MM.1S (cell line): ENCODE measurements at regions not wholly inside any gene's neighbourhood (a gene's known extent, or its start where the extent isn't known, plus 50 kb on each side); places are given as distances from the start of the nearest gene placed in this dataset.

Experiments
- DNase-seq: peaks from one replicate; pipeline ENCODE4 v3.0.0-alpha.2; 2015
- H2AFZ ChIP-seq: fragments of 300-600 bp; sonication (generic); 2 replicates; pipeline ENCODE4 v1.6.0; 2016; ENCODE audit warnings: antibody characterized with exemption, low read length
- H3F3A ChIP-seq: fragments of 300-600 bp; sonication (generic); 2 replicates; pipeline ENCODE4 v1.6.1; 2016; ENCODE audit warnings: mild to moderate bottlenecking, antibody characterized with exemption, low read length, moderate library complexity, mixed read lengths; ENCODE audit not compliant: insufficient read depth
- H3K27ac ChIP-seq: fragments of 300-600 bp; sonication (generic); 2 replicates; pipeline ENCODE4 v1.5.1; 2016; ENCODE audit warnings: mild to moderate bottlenecking, low read length
- H3K27me3 ChIP-seq: fragments of 300-600 bp; sonication (generic); replicated peaks from 2 replicates; pipeline ENCODE4 v1.6.0; 2016; ENCODE audit warnings: low read length; ENCODE audit not compliant: insufficient read depth
- H3K36me3 ChIP-seq: fragments of 300-600 bp; sonication (generic); replicated peaks from 2 replicates; pipeline ENCODE4 v1.6.1; 2016; ENCODE audit warnings: mild to moderate bottlenecking, low read length, mixed read lengths; ENCODE audit not compliant: insufficient read depth
- H3K4me1 ChIP-seq: fragments of 300-600 bp; sonication (generic); 2 replicates; pipeline ENCODE4 v1.6.1; 2016; ENCODE audit warnings: low read length, mixed read lengths
- H3K4me2 ChIP-seq: fragments of 300-600 bp; sonication (generic); 2 replicates; pipeline ENCODE4 v1.6.0; 2016; ENCODE audit warnings: low read depth, low read length
- H3K4me3 ChIP-seq: fragments of 300-600 bp; sonication (generic); 2 replicates; pipeline ENCODE4 v1.5.1; 2016; ENCODE audit warnings: low read length, mixed read lengths
- H3K79me2 ChIP-seq: fragments of 300-600 bp; sonication (generic); 2 replicates; pipeline ENCODE4 v1.6.1; 2016; ENCODE audit warnings: mixed run types, low read length, mixed read lengths
- H3K9ac ChIP-seq: fragments of 300-600 bp; sonication (generic); 2 replicates; pipeline ENCODE4 v1.6.1; 2016; ENCODE audit warnings: low read length, mixed read lengths
- H3K9me2 ChIP-seq: fragments of 300-600 bp; sonication (generic); replicated peaks from 2 replicates; pipeline ENCODE4 v1.6.1; 2016; ENCODE audit warnings: mild to moderate bottlenecking, low read length, mixed read lengths; ENCODE audit not compliant: insufficient read depth
- H3K9me3 ChIP-seq: fragments of 300-600 bp; sonication (generic); replicated peaks from 2 replicates; pipeline ENCODE4 v1.6.1; 2016; ENCODE audit warnings: mild to moderate bottlenecking, low read length, mixed read lengths; ENCODE audit not compliant: insufficient read depth
- H4K20me1 ChIP-seq: fragments of 300-600 bp; sonication (generic); 2 replicates; pipeline ENCODE4 v1.6.1; 2016; ENCODE audit warnings: mild to moderate bottlenecking, low read length, moderate library complexity, mixed read lengths; ENCODE audit not compliant: insufficient read depth
- EZH2 ChIP-seq: fragments of 300-600 bp; sonication (generic); optimal IDR thresholded peaks from 2 replicates; pipeline ENCODE3; 2017; ENCODE audit warnings: low read depth, mild to moderate bottlenecking, antibody characterized with exemption, low read length, mixed read lengths
- EZH2phosphoT487 ChIP-seq: fragments of 300-600 bp; sonication (generic); IDR thresholded peaks from 2 replicates; pipeline ENCODE4 v1.6.1; 2018; ENCODE audit warnings: antibody characterized with exemption, low read length
- TF ChIP-seq, protein P1 (sequence below): fragments of 300-600 bp; sonication (generic); IDR thresholded peaks from 2 replicates; pipeline ENCODE4 v1.5.1; 2016; ENCODE audit warnings: antibody characterized with exemption, low read length, mixed read lengths

DNA sequence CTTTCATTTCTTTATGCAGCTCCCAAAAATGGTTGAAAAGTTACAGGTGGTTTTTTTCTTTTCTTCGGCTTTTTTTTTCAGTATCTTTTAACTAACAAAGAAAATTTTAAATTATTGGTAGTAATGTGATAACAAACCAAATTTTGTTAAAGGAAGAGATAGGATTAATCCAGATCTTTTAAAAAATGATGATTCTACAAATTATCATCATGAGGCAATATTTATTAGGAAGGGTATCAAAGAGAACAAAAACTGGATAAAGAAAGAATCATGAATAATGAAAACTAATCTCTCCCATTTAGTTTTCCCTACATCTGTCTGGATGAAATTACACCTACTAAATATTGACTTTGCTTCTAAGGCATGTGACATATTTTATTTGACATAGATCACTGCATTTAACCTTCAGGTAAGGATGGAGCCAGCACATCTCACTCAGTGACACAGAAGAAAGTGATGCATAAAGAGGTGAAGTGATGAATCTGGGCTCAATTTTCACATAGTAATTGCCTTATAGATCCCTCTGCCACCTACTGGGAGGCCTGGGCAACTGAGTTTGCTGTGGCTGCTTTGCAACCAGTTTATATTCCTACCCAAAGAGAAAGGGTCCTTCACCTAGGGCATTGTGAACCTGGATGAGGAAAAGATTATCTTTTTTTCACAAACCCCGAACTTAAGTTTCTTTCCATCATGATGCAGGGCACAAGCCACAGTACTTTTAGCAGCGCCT, 155.6 kb downstream of the HNRNPD start:
- Histone ChIP-seq H4K20me1 (no peaks in the 10 kb centered on the region), H3K9me2 (no peaks in the 10 kb centered on the region), H3K4me2 (no peak overlapping the region), H3K9me3 (no peaks in the 10 kb centered on the region), H3K9ac (no peak overlapping the region), H3K79me2 (no peaks in the 10 kb centered on the region), H3K36me3 (no peaks in the 10 kb centered on the region), H3K4me1 (no peaks in the 10 kb centered on the region), H2AFZ (no peak overlapping the region), H3F3A (no peaks in the 10 kb centered on the region), H3K4me3 (no peak overlapping the region), H3K27ac (no peak overlapping the region), H3K27me3 (no peaks in the 10 kb centered on the region)
- no peak for TF ChIP-seq EZH2phosphoT487
- TF ChIP-seq, protein P1, sequence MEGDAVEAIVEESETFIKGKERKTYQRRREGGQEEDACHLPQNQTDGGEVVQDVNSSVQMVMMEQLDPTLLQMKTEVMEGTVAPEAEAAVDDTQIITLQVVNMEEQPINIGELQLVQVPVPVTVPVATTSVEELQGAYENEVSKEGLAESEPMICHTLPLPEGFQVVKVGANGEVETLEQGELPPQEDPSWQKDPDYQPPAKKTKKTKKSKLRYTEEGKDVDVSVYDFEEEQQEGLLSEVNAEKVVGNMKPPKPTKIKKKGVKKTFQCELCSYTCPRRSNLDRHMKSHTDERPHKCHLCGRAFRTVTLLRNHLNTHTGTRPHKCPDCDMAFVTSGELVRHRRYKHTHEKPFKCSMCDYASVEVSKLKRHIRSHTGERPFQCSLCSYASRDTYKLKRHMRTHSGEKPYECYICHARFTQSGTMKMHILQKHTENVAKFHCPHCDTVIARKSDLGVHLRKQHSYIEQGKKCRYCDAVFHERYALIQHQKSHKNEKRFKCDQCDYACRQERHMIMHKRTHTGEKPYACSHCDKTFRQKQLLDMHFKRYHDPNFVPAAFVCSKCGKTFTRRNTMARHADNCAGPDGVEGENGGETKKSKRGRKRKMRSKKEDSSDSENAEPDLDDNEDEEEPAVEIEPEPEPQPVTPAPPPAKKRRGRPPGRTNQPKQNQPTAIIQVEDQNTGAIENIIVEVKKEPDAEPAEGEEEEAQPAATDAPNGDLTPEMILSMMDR = peak; percentile 42
- no peak for TF ChIP-seq EZH2
- DNase-seq = peak; percentile 16

DNA sequence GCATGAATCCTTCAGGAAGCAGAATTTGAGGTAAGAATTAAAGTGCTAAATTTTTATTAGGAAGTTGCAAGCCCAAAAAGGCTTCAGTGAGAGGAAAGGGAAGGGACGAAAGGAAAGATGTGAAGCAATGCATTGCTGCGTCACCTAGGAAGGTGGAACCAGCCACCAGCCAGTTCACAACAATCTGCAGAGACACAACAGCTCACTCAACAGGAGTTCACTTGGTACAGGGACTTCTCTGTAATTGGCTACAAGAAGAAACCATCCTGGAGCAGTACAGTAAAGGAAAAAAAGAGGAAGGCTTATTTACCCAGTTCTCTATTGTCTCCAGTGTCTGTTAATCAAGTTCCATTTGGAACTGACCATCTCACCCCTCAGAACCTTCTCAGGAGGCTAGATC, 157.6 kb downstream of the HNRNPD start:
- H3K79me2 ChIP-seq = no peaks in the 10 kb centered on the region
- H3K27ac ChIP-seq = no peak overlapping the region
- H3K4me3 ChIP-seq = no peak overlapping the region
- H3K36me3 ChIP-seq = no peaks in the 10 kb centered on the region
- no peaks in the 10 kb centered on the region for H3K9me3 ChIP-seq
- H3K27me3 ChIP-seq = no peaks in the 10 kb centered on the region
- DNase-seq = no peak
- no peak overlapping the region for H3K4me2 ChIP-seq
- no peaks in the 10 kb centered on the region for H4K20me1 ChIP-seq
- H3K4me1 ChIP-seq = no peaks in the 10 kb centered on the region
- H3F3A ChIP-seq = no peaks in the 10 kb centered on the region
- H3K9me2 ChIP-seq = no peaks in the 10 kb centered on the region
- no peak for TF ChIP-seq EZH2phosphoT487
- TF ChIP-seq, protein P1 = no peak
- TF ChIP-seq EZH2 = no peak
- H2AFZ ChIP-seq = no peak overlapping the region
- H3K9ac ChIP-seq = no peak overlapping the region

DNA sequence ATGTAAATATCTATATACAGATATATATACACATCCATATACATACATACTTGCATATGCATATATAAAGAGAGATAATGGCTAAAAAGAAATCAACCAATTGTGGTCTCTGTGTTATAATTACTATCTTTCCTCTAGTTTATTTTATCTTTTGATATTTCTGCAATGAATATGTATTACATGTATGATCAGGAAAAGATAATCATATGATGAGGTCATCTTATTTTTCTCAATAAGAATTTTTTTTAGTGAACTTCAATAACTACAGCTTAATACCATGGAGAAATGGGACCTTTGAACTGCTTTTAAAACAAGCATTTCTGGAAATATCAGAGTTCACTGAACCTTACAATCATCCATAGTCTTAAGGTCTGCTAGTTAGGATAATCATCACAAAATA, 158.0 kb downstream of the HNRNPD start:
- no peaks in the 10 kb centered on the region for H3K4me1 ChIP-seq
- no peak overlapping the region for H2AFZ ChIP-seq
- no peaks in the 10 kb centered on the region for H3F3A ChIP-seq
- H3K36me3 ChIP-seq = no peaks in the 10 kb centered on the region
- H4K20me1 ChIP-seq = no peaks in the 10 kb centered on the region
- no peak overlapping the region for H3K4me2 ChIP-seq
- no peak overlapping the region for H3K27ac ChIP-seq
- no peaks in the 10 kb centered on the region for H3K27me3 ChIP-seq
- H3K9me3 ChIP-seq = no peaks in the 10 kb centered on the region
- no peak overlapping the region for H3K9ac ChIP-seq
- no peak for DNase-seq
- H3K79me2 ChIP-seq = no peaks in the 10 kb centered on the region
- no peak overlapping the region for H3K4me3 ChIP-seq
- no peaks in the 10 kb centered on the region for H3K9me2 ChIP-seq
- no peak for TF ChIP-seq EZH2phosphoT487
- TF ChIP-seq, protein P1 = no peak
- TF ChIP-seq EZH2 = no peak
